ENCODE measurements at regions not wholly inside any gene's neighbourhood (a gene's known extent, or its start where the extent isn't known, plus 50 kb on each side); places are given as distances from the start of the nearest gene placed in this dataset.

DNA sequence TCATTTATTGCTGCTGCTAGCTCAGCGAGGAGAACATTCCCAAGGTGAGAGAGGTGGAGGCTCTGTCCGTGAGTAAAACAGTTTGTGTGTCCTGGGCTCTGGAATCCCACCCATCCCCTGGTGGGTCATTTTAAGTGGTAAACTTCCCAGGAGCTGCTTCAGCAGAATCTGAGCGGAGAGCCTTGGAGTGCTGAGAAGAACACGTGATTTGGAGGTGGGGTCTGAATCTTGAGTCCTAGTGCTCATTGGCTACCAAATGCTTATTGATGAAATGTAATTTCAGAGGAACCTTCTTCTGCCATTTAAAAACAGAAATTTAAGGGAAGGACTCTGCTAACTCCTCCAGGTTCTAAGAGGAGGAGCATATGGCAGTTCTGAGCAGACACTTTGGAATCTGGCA, 132.4 kb downstream of the CDH26 start:
- no peak for FAIRE-seq
- Histone ChIP-seq H2AK5ac (ENCODE audit: low read depth, low read length) (no peak overlapping the region), H2BK120ac (replicated peaks; ENCODE audit: low read depth, low read length) (no peak overlapping the region), H3K14ac (ENCODE audit: insufficient read length) (no peak overlapping the region), H3K4me1 (replicated peaks in 1 of 4; ENCODE audit: control insufficient read depth in 3 of 4, insufficient read depth in 4 of 4, low read length in 3 of 4) (no peaks in the 10 kb centered on the region), H4K8ac (ENCODE audit: extremely low read depth, insufficient read depth, low read length) (no peak overlapping the region), H3K18ac (ENCODE audit: extremely low read depth, low read length) (no peak overlapping the region), H4K91ac (replicated peaks; ENCODE audit: insufficient read length, low read length) (no peak overlapping the region), H3K4me2 (ENCODE audit: insufficient read depth in 1 of 2, low read depth in 2 of 2, low read length in 2 of 2) (no peak overlapping the region), H3K4me3 (ENCODE audit: extremely low read depth in 1 of 4, insufficient read depth in 2 of 4, low read depth in 3 of 4, low read length in 4 of 4) (no peak overlapping the region), H3K9me3 (ENCODE audit: insufficient read depth in 2 of 2, low read depth in 1 of 2, low read length in 1 of 2) (peaks cover 14 to 27% of the 10 kb centered on the region in 2 experiments), H2BK20ac (ENCODE audit: low read length) (no peak overlapping the region), H3K27me3 (replicated peaks in 1 of 4; ENCODE audit: control insufficient read depth in 3 of 4, extremely low read depth in 1 of 4, insufficient read depth in 3 of 4, low read length in 3 of 4) (peaks cover 0 to 4% (median under 1%) of the 10 kb centered on the region in 4 experiments; a peak in 3 of 7 replicates), H3K23ac (ENCODE audit: insufficient read length) (no peak overlapping the region), H4K5ac (ENCODE audit: insufficient read length, low read depth, low read length) (no peak overlapping the region), H4K20me1 (replicated peaks in 1 of 2; ENCODE audit: control insufficient read depth in 1 of 2, insufficient read depth in 2 of 2, low read length in 2 of 2) (no peaks in the 10 kb centered on the region), H3K36me3 (ENCODE audit: control insufficient read depth in 2 of 4, insufficient read depth in 4 of 4, low read length in 3 of 4) (no peaks in the 10 kb centered on the region), H2AFZ (ENCODE audit: low read length) (no peak overlapping the region), H3K23me2 (ENCODE audit: low read depth, low read length) (no peaks in the 10 kb centered on the region), H3K4ac (replicated peaks; ENCODE audit: insufficient read length, low read depth, low read length) (no peak overlapping the region), H3K27ac (ENCODE audit: low read depth, low read length) (no peak overlapping the region), H2BK12ac (ENCODE audit: low read depth, low read length) (no peak overlapping the region), H3K79me2 (ENCODE audit: control insufficient read depth in 1 of 2, insufficient read depth in 2 of 2, low read length in 2 of 2) (no peaks in the 10 kb centered on the region), H3K9ac (replicated peaks in 1 of 4; ENCODE audit: extremely low read depth in 1 of 4, low read depth in 3 of 4, low read length in 3 of 4) (no peak overlapping the region), H2BK15ac (ENCODE audit: low read length) (no peak overlapping the region), H3K56ac (replicated peaks; ENCODE audit: insufficient read length, low read depth, low read length) (no peak overlapping the region), H3K79me1 (ENCODE audit: low read depth, low read length) (no peaks in the 10 kb centered on the region), H2BK5ac (ENCODE audit: low read depth, low read length) (no peak overlapping the region)
- 88% methylated on average over 4 of the region's 4 CpGs; no CpG with 5 or more reads in 1 of the 2 experiments for WGBS, 2 experiments (ENCODE audit: extremely low coverage in 1 of 2, insufficient coverage in 1 of 2, insufficient read length in 1 of 2, insufficient replicate concordance in 2 of 2, low coverage in 1 of 2, low lambda C conversion rate in 2 of 2, missing lambda C conversion rate in 1 of 2)
- ChIA-PET POLR2A (ENCODE audit: partially characterized antibody) (no interaction called here), CTCF (ENCODE audit: partially characterized antibody) (no interaction called here)
- no peak for TF ChIP-seq TCF12 (IDR thresholded peaks at IDR 0.05; ENCODE audit: low read depth, low read length)
- TF ChIP-seq TBP (IDR thresholded peaks at IDR 0.05; ENCODE audit: low read depth, low read length): no peak
- no peak for TF ChIP-seq TAF7 (optimal IDR thresholded peaks at IDR 0.05; ENCODE audit: borderline replicate concordance, low read depth, low read length)
- no peak for TF ChIP-seq HDAC2 (IDR thresholded peaks at IDR 0.05; ENCODE audit: borderline replicate concordance in 1 of 2, low read depth in 2 of 2, low read length in 2 of 2)
- no peak for TF ChIP-seq USF2 (IDR thresholded peaks at IDR 0.05; ENCODE audit: low read length)
- no peak for TF ChIP-seq SAP30 (IDR thresholded peaks at IDR 0.05; ENCODE audit: insufficient read depth, insufficient replicate concordance, low read length)
- TF ChIP-seq CBX8 (IDR thresholded peaks at IDR 0.05; ENCODE audit: borderline replicate concordance, low read depth, low read length): no peak
- TF ChIP-seq CHD2 (IDR thresholded peaks at IDR 0.05; ENCODE audit: low read length): no peak
- DNase-seq (ENCODE audit: low read depth in 1 of 2, low spot score in 2 of 2): no peak

Data from H1 (cell line).